T-cell (primary cell): ENCODE measurements at regions not wholly inside any gene's neighbourhood (a gene's known extent, or its start where the extent isn't known, plus 50 kb on each side); places are given as distances from the start of the nearest gene placed in this dataset.
A peak's percentile ranks its signal among the peaks of the same experiment; 100 is the strongest.

Experiments used
- ATAC-seq, 4 experiments: fragments of 200-7000 bp in 3 of 4; fragments of 150-1000 bp in 1 of 4; cut with Tn5 transposase; replicated peaks in 1 of 4; 1 replicate in 3 of 4; 2 replicates in 1 of 4; pipeline ENCODE4 v1.10.0; 2021; ENCODE audit warnings: moderate library complexity in 3 of 4, mild to moderate bottlenecking in 2 of 4, moderate number of reproducible peaks in 1 of 4
- CTCF ChIA-PET, 2 donors: fragments of 300-600 bp; sonication (Branson Sonifier 250); formaldehyde crosslinking; loops; one replicate each; lab custom pipeline; 2022; ENCODE audit warnings: antibody characterized with exemption in 2 of 2; lab: Charles Lee
- POLR2A ChIA-PET, 2 donors: fragments of 300-600 bp; sonication (Branson Sonifier 250); formaldehyde crosslinking; loops; one replicate each; lab custom pipeline; 2022; ENCODE audit warnings: antibody characterized with exemption in 2 of 2; lab: Charles Lee
- DNase-seq, 35 experiments: peaks; one replicate each; pipeline versions ENCODE4 v3.0.0 to v3.0.0-alpha.2; 2013 to 2023
- H3K27ac ChIP-seq: one replicate; pipeline ENCODE4 v1.5.1; 2013; ENCODE audit warnings: low read length
- H3K27me3 ChIP-seq, 2 experiments: replicated peaks in 1 of 2; 1 replicate in 1 of 2; 2 replicates in 1 of 2; pipeline versions ENCODE4 v1.6.1 to v1.7.0; 2013; ENCODE audit warnings: low read length in 1 of 2, mixed read lengths in 1 of 2; ENCODE audit not compliant: control insufficient read depth in 2 of 2, insufficient read depth in 2 of 2; ENCODE audit errors: extremely low read depth in 1 of 2
- H3K36me3 ChIP-seq, 2 donors: 1 replicate in 1 of 2; 2 replicates in 1 of 2; pipeline versions ENCODE4 v1.6.1 to v1.7.0; 2013; ENCODE audit warnings: low read length in 1 of 2; ENCODE audit not compliant: control insufficient read depth in 2 of 2, insufficient read depth in 1 of 2; ENCODE audit errors: extremely low read depth in 1 of 2
- H3K4me1 ChIP-seq, 2 experiments: 1 replicate in 1 of 2; 2 replicates in 1 of 2; pipeline versions ENCODE4 v1.6.1 to v1.7.0; 2013; ENCODE audit warnings: low read length in 2 of 2, mixed read lengths in 1 of 2; ENCODE audit not compliant: insufficient read depth in 2 of 2, control insufficient read depth in 1 of 2; ENCODE audit errors: extremely low read depth in 1 of 2
- H3K4me3 ChIP-seq, 2 donors: 1 replicate in 1 of 2; 2 replicates in 1 of 2; pipeline versions ENCODE4 v1.5.1 to v1.7.0; 2013; ENCODE audit warnings: mild to moderate bottlenecking in 2 of 2, low read length in 1 of 2, moderate library complexity in 1 of 2; ENCODE audit not compliant: control insufficient read depth in 1 of 2; ENCODE audit errors: extremely low read depth in 1 of 2
- H3K9me3 ChIP-seq: 2 replicates; pipeline ENCODE4 v1.7.0; 2013
- H3K27ac Mint-ChIP-seq, 2 donors: one replicate each; pipeline ENCODE4 v1.8.0; 2020 to 2021; ENCODE audit warnings: mild to moderate bottlenecking in 2 of 2, mixed read lengths in 2 of 2
- H3K27me3 Mint-ChIP-seq, 2 donors: one replicate each; pipeline ENCODE4 v1.8.0; 2021 to 2022; ENCODE audit warnings: mixed read lengths in 2 of 2
- H3K36me3 Mint-ChIP-seq: one replicate; pipeline ENCODE4 v1.8.0; 2021; ENCODE audit warnings: mixed read lengths
- H3K4me1 Mint-ChIP-seq, 3 donors: one replicate each; pipeline ENCODE4 v1.8.0; 2020 to 2022; ENCODE audit warnings: mixed read lengths in 3 of 3, mild to moderate bottlenecking in 1 of 3
- H3K4me3 Mint-ChIP-seq, 3 donors: one replicate each; pipeline ENCODE4 v1.8.0; 2020 to 2022; ENCODE audit warnings: mild to moderate bottlenecking in 3 of 3, mixed read lengths in 3 of 3, moderate library complexity in 3 of 3
- H3K9me3 Mint-ChIP-seq, 3 donors: one replicate each; pipeline ENCODE4 v1.8.0; 2020 to 2022; ENCODE audit warnings: mixed read lengths in 3 of 3
- WGBS: methylation state at CpG from one replicate; pipeline ENCODE4 v1.1.5; 2013; ENCODE audit warnings: missing lambda C conversion rate; ENCODE audit not compliant: insufficient coverage; 5-methylcytosine and 5-hydroxymethylcytosine counted together

- Mint-ChIP-seq H3K4me1 (no peaks in the 10 kb centered on the region), H3K4me3 (no peak overlapping the region), H3K36me3 (no peaks in the 10 kb centered on the region), H3K27ac (no peak overlapping the region), H3K27me3 (peaks cover 2 to 20% of the 10 kb centered on the region in 2 donors), H3K9me3 (peaks cover 0 to 8% (median 0%) of the 10 kb centered on the region in 3 donors)
- no peaks in the 10 kb centered on the region for H3K27me3 ChIP-seq
- WGBS = 100% methylated on average over 1 of the region's 1 CpG
- H3K27ac ChIP-seq = no peak overlapping the region
- no peaks in the 10 kb centered on the region for H3K36me3 ChIP-seq
- CTCF ChIA-PET = no interaction called here
- no peaks in the 10 kb centered on the region for H3K9me3 ChIP-seq
- DNase-seq (no peak), ATAC-seq (no peak)
- POLR2A ChIA-PET = no interaction called here
- H3K4me3 ChIP-seq = no peak overlapping the region
- no peaks in the 10 kb centered on the region for H3K4me1 ChIP-seq
Measured at GRCh38 chr1:58214674-58215073, 331.9 kb downstream of the OMA1 start.

- peaks cover 0 to 20% of the 10 kb centered on the region in 2 donors for H3K27me3 Mint-ChIP-seq
- Histone ChIP-seq H3K36me3 (no peaks in the 10 kb centered on the region), H3K4me3 (no peak overlapping the region), H3K27ac (no peak overlapping the region), H3K9me3 (no peaks in the 10 kb centered on the region), H3K4me1 (no peaks in the 10 kb centered on the region), H3K27me3 (no peaks in the 10 kb centered on the region)
- no peaks in the 10 kb centered on the region for H3K4me1 Mint-ChIP-seq
- CTCF ChIA-PET = no interaction called here
- H3K27ac Mint-ChIP-seq = no peak overlapping the region
- H3K36me3 Mint-ChIP-seq = no peaks in the 10 kb centered on the region
- H3K4me3 Mint-ChIP-seq = no peak overlapping the region
- DNase-seq = no peak
- peaks cover 0 to 8% (median 0%) of the 10 kb centered on the region in 3 donors for H3K9me3 Mint-ChIP-seq
- no peak for ATAC-seq
- POLR2A ChIA-PET = interaction anchor here (0.5 to 0.6 kb wide), 2 partner anchors 19 to 484 kb away, joined by 3 to 5 read pairs; no protein-coding TSS in a partner anchor
- WGBS = 59% methylated on average over 2 of the region's 3 CpGs
Measured at GRCh38 chr1:58211869-58212268, 334.7 kb downstream of the OMA1 start.

- Mint-ChIP-seq H3K4me1 (no peaks in the 10 kb centered on the region), H3K9me3 (peaks cover 0 to 4% (median 0%) of the 10 kb centered on the region in 3 donors), H3K36me3 (no peaks in the 10 kb centered on the region), H3K27me3 (peaks cover 0 to 28% of the 10 kb centered on the region in 2 donors), H3K27ac (no peak overlapping the region), H3K4me3 (no peak overlapping the region)
- DNase-seq (no peak), ATAC-seq (no peak)
- Histone ChIP-seq H3K36me3 (no peaks in the 10 kb centered on the region), H3K4me3 (no peak overlapping the region), H3K9me3 (no peaks in the 10 kb centered on the region), H3K27ac (no peak overlapping the region), H3K4me1 (no peaks in the 10 kb centered on the region), H3K27me3 (no peaks in the 10 kb centered on the region)
- POLR2A ChIA-PET = no interaction called here
- CTCF ChIA-PET = no interaction called here
- WGBS = no CpG with 5 or more reads among the region's 3 CpGs
Measured at GRCh38 chr1:58209575-58209974, 337.0 kb downstream of the OMA1 start.

GRCh38 chr1:58206749-58207148 is 339.8 kb downstream of the OMA1 start:
- Histone ChIP-seq H3K36me3 (no peaks in the 10 kb centered on the region), H3K4me3 (no peak overlapping the region), H3K27ac (no peak overlapping the region), H3K4me1 (no peaks in the 10 kb centered on the region), H3K27me3 (no peaks in the 10 kb centered on the region), H3K9me3 (no peaks in the 10 kb centered on the region)
- Mint-ChIP-seq H3K4me3 (no peak overlapping the region), H3K9me3 (no peaks in the 10 kb centered on the region), H3K27ac (no peak overlapping the region), H3K36me3 (no peaks in the 10 kb centered on the region), H3K27me3 (peaks cover 0 to 23% of the 10 kb centered on the region in 2 donors), H3K4me1 (no peaks in the 10 kb centered on the region)
- no CpG with 5 or more reads among the region's 1 CpG for WGBS
- ChIA-PET POLR2A (no interaction called here), CTCF (no interaction called here)
- ATAC-seq (no peak), DNase-seq (no peak)

GRCh38 chr1:58204284-58204683 is 342.2 kb downstream of the OMA1 start:
- Histone ChIP-seq H3K27ac (no peak overlapping the region), H3K9me3 (no peaks in the 10 kb centered on the region), H3K27me3 (no peaks in the 10 kb centered on the region), H3K4me1 (no peaks in the 10 kb centered on the region), H3K4me3 (no peak overlapping the region), H3K36me3 (no peaks in the 10 kb centered on the region)
- POLR2A ChIA-PET = no interaction called here
- DNase-seq (peak in 1 of 35 experiments; percentile 2), ATAC-seq (no peak)
- Mint-ChIP-seq H3K9me3 (no peaks in the 10 kb centered on the region), H3K4me3 (no peak overlapping the region), H3K27me3 (peaks cover 0 to 20% of the 10 kb centered on the region in 2 donors), H3K36me3 (no peaks in the 10 kb centered on the region), H3K4me1 (no peaks in the 10 kb centered on the region), H3K27ac (no peak overlapping the region)
- 83% methylated on average over 2 of the region's 3 CpGs for WGBS
- CTCF ChIA-PET = no interaction called here

- ChIA-PET CTCF (interaction anchor here in 1 of 2 donors (0.6 kb wide), 1 partner anchor 1770 kb away, joined by 3 read pairs; no protein-coding TSS in a partner anchor), POLR2A (no interaction called here)
- Mint-ChIP-seq H3K9me3 (peaks cover 0 to 3% (median 0%) of the 10 kb centered on the region in 3 donors), H3K36me3 (no peaks in the 10 kb centered on the region), H3K4me3 (no peak overlapping the region), H3K27ac (no peak overlapping the region), H3K27me3 (peaks cover 0 to 18% of the 10 kb centered on the region in 2 donors), H3K4me1 (no peaks in the 10 kb centered on the region)
- DNase-seq (no peak), ATAC-seq (no peak)
- Histone ChIP-seq H3K27me3 (no peaks in the 10 kb centered on the region), H3K9me3 (no peaks in the 10 kb centered on the region), H3K4me3 (no peak overlapping the region), H3K36me3 (no peaks in the 10 kb centered on the region), H3K27ac (no peak overlapping the region), H3K4me1 (no peaks in the 10 kb centered on the region)
- WGBS = no CpG with 5 or more reads among the region's 2 CpGs
Measured at GRCh38 chr1:58201492-58202106, 344.9 kb downstream of the OMA1 start.
